ENCODE measurements at regions not wholly inside any gene's neighbourhood (a gene's known extent, or its start where the extent isn't known, plus 50 kb on each side); places are given as distances from the start of the nearest gene placed in this dataset.

DNA sequence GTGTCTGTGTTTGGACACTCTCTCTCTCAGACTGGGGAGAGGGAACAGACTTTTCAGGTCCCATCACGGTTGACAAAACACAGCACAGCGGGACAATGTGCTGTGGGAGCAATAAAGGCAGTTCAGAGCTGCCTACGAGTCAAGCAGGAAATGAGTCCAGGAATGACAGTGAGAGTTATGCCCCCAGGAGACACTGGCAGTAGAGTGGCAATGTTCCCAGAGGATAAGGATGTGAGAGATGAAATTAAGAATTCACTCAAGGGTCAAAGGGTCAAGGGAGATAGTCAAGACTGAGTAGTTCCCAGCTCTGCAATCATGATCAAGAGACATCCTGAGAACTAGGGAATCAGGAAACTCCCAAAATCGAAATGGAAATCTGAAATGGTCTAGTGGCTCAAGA, 156.1 kb downstream of the LURAP1L start:
- TF ChIP-seq, protein P1, sequence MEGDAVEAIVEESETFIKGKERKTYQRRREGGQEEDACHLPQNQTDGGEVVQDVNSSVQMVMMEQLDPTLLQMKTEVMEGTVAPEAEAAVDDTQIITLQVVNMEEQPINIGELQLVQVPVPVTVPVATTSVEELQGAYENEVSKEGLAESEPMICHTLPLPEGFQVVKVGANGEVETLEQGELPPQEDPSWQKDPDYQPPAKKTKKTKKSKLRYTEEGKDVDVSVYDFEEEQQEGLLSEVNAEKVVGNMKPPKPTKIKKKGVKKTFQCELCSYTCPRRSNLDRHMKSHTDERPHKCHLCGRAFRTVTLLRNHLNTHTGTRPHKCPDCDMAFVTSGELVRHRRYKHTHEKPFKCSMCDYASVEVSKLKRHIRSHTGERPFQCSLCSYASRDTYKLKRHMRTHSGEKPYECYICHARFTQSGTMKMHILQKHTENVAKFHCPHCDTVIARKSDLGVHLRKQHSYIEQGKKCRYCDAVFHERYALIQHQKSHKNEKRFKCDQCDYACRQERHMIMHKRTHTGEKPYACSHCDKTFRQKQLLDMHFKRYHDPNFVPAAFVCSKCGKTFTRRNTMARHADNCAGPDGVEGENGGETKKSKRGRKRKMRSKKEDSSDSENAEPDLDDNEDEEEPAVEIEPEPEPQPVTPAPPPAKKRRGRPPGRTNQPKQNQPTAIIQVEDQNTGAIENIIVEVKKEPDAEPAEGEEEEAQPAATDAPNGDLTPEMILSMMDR (conservative IDR thresholded peaks at IDR 0.05; ENCODE audit: low read depth, low read length), result no peak
- Histone ChIP-seq H3K36me3 (ENCODE audit: insufficient read depth) (no peaks in the 10 kb centered on the region), H3K27me3 (ENCODE audit: insufficient read depth, low read depth) (no peaks in the 10 kb centered on the region), H3K4me2 (no peak overlapping the region), H3K4me1 (ENCODE audit: low read depth, poor library complexity, severe bottlenecking) (no peaks in the 10 kb centered on the region), H2AFZ (ENCODE audit: low read depth) (no peak overlapping the region), H4K20me1 (ENCODE audit: insufficient read depth) (no peaks in the 10 kb centered on the region), H3K4me3 (IDR thresholded peaks at IDR 0.05; ENCODE audit: insufficient read depth, low read depth, low read length) (no peak overlapping the region), H3K27ac (no peak overlapping the region), H3K9ac (no peak overlapping the region), H3K79me2 (ENCODE audit: insufficient read depth, low read depth) (no peaks in the 10 kb centered on the region)

DNA sequence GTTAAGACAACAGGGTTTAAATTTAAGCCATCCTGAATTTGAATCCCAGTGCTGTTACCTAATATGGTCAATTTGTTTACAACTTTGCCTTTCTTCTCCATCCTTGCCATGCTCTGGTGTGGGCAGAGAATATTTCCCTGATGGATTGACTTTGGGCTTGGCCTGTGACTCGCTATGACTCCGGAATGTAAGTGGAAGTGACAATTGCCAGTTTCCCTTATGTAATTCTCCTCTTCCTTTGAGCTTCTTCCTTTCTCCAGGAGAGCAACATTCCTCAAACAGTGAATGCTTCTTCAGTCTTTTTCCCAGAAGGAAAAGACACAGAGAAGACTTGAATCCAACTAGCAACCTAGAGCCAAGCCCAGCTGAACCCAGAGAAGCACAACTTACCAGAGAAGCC, 159.1 kb downstream of the LURAP1L start:
- no peak overlapping the region for H3K4me3 ChIP-seq (IDR thresholded peaks at IDR 0.05; ENCODE audit: insufficient read depth, low read depth, low read length)
- no peak overlapping the region for H3K27ac ChIP-seq
- no peak overlapping the region for H3K9ac ChIP-seq
- no peaks in the 10 kb centered on the region for H3K79me2 ChIP-seq (ENCODE audit: insufficient read depth, low read depth)
- H3K4me1 ChIP-seq (ENCODE audit: low read depth, poor library complexity, severe bottlenecking), result no peaks in the 10 kb centered on the region
- no peak overlapping the region for H3K4me2 ChIP-seq
- H3K36me3 ChIP-seq (ENCODE audit: insufficient read depth), result no peaks in the 10 kb centered on the region
- no peak overlapping the region for H2AFZ ChIP-seq (ENCODE audit: low read depth)
- no peaks in the 10 kb centered on the region for H3K27me3 ChIP-seq (ENCODE audit: insufficient read depth, low read depth)
- H4K20me1 ChIP-seq (ENCODE audit: insufficient read depth), result no peaks in the 10 kb centered on the region
- TF ChIP-seq, protein P1 (conservative IDR thresholded peaks at IDR 0.05; ENCODE audit: low read depth, low read length), result no peak

DNA sequence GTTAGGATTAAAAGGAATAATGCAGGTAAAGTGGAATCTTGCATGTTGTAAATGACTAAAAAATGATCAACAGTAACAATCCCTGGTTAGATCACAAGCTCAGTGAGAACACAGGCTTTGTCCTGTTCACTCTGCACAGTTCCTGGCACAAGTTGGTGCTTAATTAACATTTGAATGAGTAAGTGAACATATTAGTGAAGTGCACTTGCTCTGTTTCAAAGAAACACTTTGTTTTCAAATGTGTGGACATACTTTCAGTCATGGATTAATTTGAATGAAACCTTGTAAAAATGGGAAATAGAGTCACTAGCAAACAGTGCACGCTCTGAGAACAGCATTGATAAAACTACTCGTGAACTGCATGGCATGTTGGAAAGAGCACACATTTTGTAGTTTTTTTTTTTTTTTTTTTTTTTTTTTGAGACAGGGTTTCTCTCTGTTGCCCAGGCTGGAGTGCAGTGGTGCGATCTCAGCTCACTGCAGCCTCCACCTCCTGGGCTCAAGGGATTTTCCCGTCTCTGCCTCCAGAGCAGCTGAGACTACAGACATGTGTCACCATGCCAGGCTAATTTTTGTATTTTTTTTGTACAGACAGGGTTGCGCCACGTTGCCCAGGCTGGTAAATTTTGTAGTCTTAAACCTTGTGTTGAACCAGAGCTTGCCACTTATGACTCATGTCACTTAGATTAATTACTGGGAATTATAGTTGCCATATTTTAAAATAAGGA, 159.9 kb downstream of the LURAP1L start:
- H3K4me1 ChIP-seq (ENCODE audit: low read depth, poor library complexity, severe bottlenecking), result no peaks in the 10 kb centered on the region
- no peak overlapping the region for H2AFZ ChIP-seq (ENCODE audit: low read depth)
- no peak overlapping the region for H3K4me3 ChIP-seq (IDR thresholded peaks at IDR 0.05; ENCODE audit: insufficient read depth, low read depth, low read length)
- H3K27ac ChIP-seq, result no peak overlapping the region
- H3K4me2 ChIP-seq, result no peak overlapping the region
- no peak overlapping the region for H3K9ac ChIP-seq
- H3K36me3 ChIP-seq (ENCODE audit: insufficient read depth), result no peaks in the 10 kb centered on the region
- no peaks in the 10 kb centered on the region for H3K27me3 ChIP-seq (ENCODE audit: insufficient read depth, low read depth)
- TF ChIP-seq, protein P1 (conservative IDR thresholded peaks at IDR 0.05; ENCODE audit: low read depth, low read length), result no peak
- no peaks in the 10 kb centered on the region for H4K20me1 ChIP-seq (ENCODE audit: insufficient read depth)
- no peaks in the 10 kb centered on the region for H3K79me2 ChIP-seq (ENCODE audit: insufficient read depth, low read depth)

DNA sequence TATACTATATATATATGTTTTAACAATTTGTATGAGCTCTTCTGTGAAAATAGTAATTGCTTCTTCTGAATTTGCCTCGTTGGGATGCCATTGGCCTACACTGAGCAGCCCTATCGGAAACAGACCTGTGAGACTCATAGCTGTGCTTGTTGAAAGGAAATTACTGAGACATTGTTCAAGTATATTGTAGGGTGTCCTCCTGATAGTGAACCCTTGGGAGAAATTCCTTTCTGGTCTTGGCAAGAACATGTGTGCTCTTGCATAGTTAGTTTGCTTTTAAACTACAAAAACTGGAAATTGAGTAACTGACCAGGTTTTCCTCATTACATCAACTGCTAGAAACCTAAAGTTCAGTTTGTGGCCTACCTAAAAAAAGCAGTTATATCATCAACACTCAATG, 160.9 kb downstream of the LURAP1L start:
- H3K4me2 ChIP-seq, result no peak overlapping the region
- no peak overlapping the region for H3K27ac ChIP-seq
- no peaks in the 10 kb centered on the region for H3K36me3 ChIP-seq (ENCODE audit: insufficient read depth)
- H3K4me1 ChIP-seq (ENCODE audit: low read depth, poor library complexity, severe bottlenecking), result no peaks in the 10 kb centered on the region
- TF ChIP-seq, protein P1 (conservative IDR thresholded peaks at IDR 0.05; ENCODE audit: low read depth, low read length), result no peak
- H3K4me3 ChIP-seq (IDR thresholded peaks at IDR 0.05; ENCODE audit: insufficient read depth, low read depth, low read length), result no peak overlapping the region
- no peak overlapping the region for H3K9ac ChIP-seq
- no peak overlapping the region for H2AFZ ChIP-seq (ENCODE audit: low read depth)
- H3K27me3 ChIP-seq (ENCODE audit: insufficient read depth, low read depth), result no peaks in the 10 kb centered on the region
- H3K79me2 ChIP-seq (ENCODE audit: insufficient read depth, low read depth), result no peaks in the 10 kb centered on the region
- no peaks in the 10 kb centered on the region for H4K20me1 ChIP-seq (ENCODE audit: insufficient read depth)

All from KMS-11 (cell line).